ENCODE measurements at regions not wholly inside any gene's neighbourhood (a gene's known extent, or its start where the extent isn't known, plus 50 kb on each side); places are given as distances from the start of the nearest gene placed in this dataset.

GRCh38 chr3:8106921-8107320 lies 394.7 kb upstream of the LMCD1 start:
- no peak overlapping the region for H3K14ac ChIP-seq (replicated peaks; ENCODE audit: low read depth, low read length)
- in situ Hi-C loops (cut with MboI; ENCODE audit: low sequenced_read_pairs) (no loop called here), intact Hi-C loops (cut with micrococcal nuclease) (no loop called here), dilution Hi-C loops (cut with HindIII; ENCODE audit: low sequenced_read_pairs, unreplicated experiment) (no loop called here)
- H2BK120ac ChIP-seq (ENCODE audit: low read depth, low read length), result no peak overlapping the region
- TF ChIP-seq, protein P1, sequence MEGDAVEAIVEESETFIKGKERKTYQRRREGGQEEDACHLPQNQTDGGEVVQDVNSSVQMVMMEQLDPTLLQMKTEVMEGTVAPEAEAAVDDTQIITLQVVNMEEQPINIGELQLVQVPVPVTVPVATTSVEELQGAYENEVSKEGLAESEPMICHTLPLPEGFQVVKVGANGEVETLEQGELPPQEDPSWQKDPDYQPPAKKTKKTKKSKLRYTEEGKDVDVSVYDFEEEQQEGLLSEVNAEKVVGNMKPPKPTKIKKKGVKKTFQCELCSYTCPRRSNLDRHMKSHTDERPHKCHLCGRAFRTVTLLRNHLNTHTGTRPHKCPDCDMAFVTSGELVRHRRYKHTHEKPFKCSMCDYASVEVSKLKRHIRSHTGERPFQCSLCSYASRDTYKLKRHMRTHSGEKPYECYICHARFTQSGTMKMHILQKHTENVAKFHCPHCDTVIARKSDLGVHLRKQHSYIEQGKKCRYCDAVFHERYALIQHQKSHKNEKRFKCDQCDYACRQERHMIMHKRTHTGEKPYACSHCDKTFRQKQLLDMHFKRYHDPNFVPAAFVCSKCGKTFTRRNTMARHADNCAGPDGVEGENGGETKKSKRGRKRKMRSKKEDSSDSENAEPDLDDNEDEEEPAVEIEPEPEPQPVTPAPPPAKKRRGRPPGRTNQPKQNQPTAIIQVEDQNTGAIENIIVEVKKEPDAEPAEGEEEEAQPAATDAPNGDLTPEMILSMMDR (conservative IDR thresholded peaks at IDR 0.05; ENCODE audit: low read depth, low read length), result no peak
- TF ChIP-seq MXI1 (IDR thresholded peaks at IDR 0.05; ENCODE audit: borderline replicate concordance, low read depth, low read length) (no peak), RFX5 (IDR thresholded peaks at IDR 0.05; ENCODE audit: low read depth, low read length) (no peak), RAD21 (IDR thresholded peaks at IDR 0.05; ENCODE audit: low read length) (no peak)
- H2BK20ac ChIP-seq (ENCODE audit: low read depth, low read length), result no peak overlapping the region
- no CpG with 5 or more reads among the region's 2 CpGs for WGBS, 2 experiments (ENCODE audit: extremely low coverage in 2 of 2, insufficient read length in 1 of 2)
- POLR2A ChIA-PET (ENCODE audit: unreplicated experiment), result no interaction called here
- no peak overlapping the region for H3K4me2 ChIP-seq (ENCODE audit: low read depth, low read length)
- no peak overlapping the region for H4K91ac ChIP-seq (ENCODE audit: insufficient read depth, low read depth, low read length)
- no TSS peak for BruUV-seq (replicated peaks)
- no peaks in the 10 kb centered on the region for H3K4me1 ChIP-seq (ENCODE audit: control insufficient read depth, insufficient read depth, low read length)
- H3K9me1 ChIP-seq (ENCODE audit: insufficient read depth, low read length), result no peaks in the 10 kb centered on the region
- ATAC-seq (ENCODE audit: low read depth) (no peak), DNase-seq (no peak)
- H3K9me3 ChIP-seq (ENCODE audit: control insufficient read depth, insufficient read depth, low read length), result peaks cover 2% of the 10 kb centered on the region
- no peak overlapping the region for H3K18ac ChIP-seq (ENCODE audit: low read depth, low read length)
- H4K20me1 ChIP-seq (ENCODE audit: insufficient read depth, low read length), result no peaks in the 10 kb centered on the region
- no peaks in the 10 kb centered on the region for H3K79me1 ChIP-seq (ENCODE audit: low read depth in 1 of 2, low read length in 2 of 2)
- H4K5ac ChIP-seq (ENCODE audit: low read depth, low read length), result no peak overlapping the region
- no peak overlapping the region for H2AFZ ChIP-seq (replicated peaks; ENCODE audit: low read length, poor library complexity)
- no peaks in the 10 kb centered on the region for H3K36me3 ChIP-seq (ENCODE audit: control insufficient read depth, insufficient read depth, low read length)
- no peak overlapping the region for H3K4ac ChIP-seq (ENCODE audit: low read depth, low read length)
- H3K9ac ChIP-seq (ENCODE audit: low read depth, low read length), result no peak overlapping the region
- no peaks in the 10 kb centered on the region for H3K27me3 ChIP-seq (ENCODE audit: control insufficient read depth, insufficient read depth, low read length)
- no peak overlapping the region for H3K56ac ChIP-seq (ENCODE audit: extremely low read depth, insufficient read depth, low read length)
- no peak overlapping the region for H2AK5ac ChIP-seq (ENCODE audit: low read depth, low read length)
- no peak overlapping the region for H3K27ac ChIP-seq (ENCODE audit: insufficient read depth, low read length)
- CTCF ChIA-PET, result interaction anchor here (0.6 kb wide), 1 partner anchor 21 kb away, joined by 3 read pairs; no protein-coding TSS in a partner anchor
- no peak overlapping the region for H2BK15ac ChIP-seq (ENCODE audit: low read depth, low read length)
- H3K4me3 ChIP-seq (ENCODE audit: insufficient read depth, low read depth, low read length), result no peak overlapping the region
- H4K8ac ChIP-seq (ENCODE audit: low read depth in 2 of 2, low read length in 2 of 2), result no peak overlapping the region
- no peak overlapping the region for H2BK5ac ChIP-seq (ENCODE audit: low read depth, low read length, poor library complexity, severe bottlenecking)
- H2AK9ac ChIP-seq (replicated peaks; ENCODE audit: low read depth, low read length, poor library complexity), result no peak overlapping the region
- H3K23ac ChIP-seq (ENCODE audit: low read depth, low read length), result no peak overlapping the region

Measured in IMR-90 (cell line).